ENCODE measurements at regions not wholly inside any gene's neighbourhood (a gene's known extent, or its start where the extent isn't known, plus 50 kb on each side); places are given as distances from the start of the nearest gene placed in this dataset.
A peak's percentile ranks its signal among the peaks of the same experiment; 100 is the strongest.

DNA sequence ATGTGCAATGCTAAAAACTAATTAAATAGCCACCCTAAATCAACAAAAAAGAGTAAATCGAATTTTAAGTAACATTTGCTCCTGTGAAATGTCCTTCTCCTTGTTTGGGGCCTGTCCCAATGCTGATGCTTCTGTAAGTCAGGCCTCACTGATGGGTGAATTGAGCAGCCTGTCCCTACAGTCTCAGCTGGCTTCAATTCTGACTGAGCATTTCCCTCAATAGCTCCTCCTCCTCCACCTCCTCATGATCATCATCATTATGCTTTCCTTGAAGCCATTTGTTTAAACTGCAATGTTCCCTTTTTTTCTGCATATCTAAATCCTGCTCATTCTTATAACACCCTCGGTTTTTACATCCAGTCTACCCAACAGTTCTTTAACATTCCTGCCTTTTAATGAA lies 137.2 kb upstream of the CELF4 start:
- TF ChIP-seq, protein P1, sequence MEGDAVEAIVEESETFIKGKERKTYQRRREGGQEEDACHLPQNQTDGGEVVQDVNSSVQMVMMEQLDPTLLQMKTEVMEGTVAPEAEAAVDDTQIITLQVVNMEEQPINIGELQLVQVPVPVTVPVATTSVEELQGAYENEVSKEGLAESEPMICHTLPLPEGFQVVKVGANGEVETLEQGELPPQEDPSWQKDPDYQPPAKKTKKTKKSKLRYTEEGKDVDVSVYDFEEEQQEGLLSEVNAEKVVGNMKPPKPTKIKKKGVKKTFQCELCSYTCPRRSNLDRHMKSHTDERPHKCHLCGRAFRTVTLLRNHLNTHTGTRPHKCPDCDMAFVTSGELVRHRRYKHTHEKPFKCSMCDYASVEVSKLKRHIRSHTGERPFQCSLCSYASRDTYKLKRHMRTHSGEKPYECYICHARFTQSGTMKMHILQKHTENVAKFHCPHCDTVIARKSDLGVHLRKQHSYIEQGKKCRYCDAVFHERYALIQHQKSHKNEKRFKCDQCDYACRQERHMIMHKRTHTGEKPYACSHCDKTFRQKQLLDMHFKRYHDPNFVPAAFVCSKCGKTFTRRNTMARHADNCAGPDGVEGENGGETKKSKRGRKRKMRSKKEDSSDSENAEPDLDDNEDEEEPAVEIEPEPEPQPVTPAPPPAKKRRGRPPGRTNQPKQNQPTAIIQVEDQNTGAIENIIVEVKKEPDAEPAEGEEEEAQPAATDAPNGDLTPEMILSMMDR (IDR thresholded peaks at IDR 0.05), result no peak
- no peak for TF ChIP-seq POLR2A (IDR thresholded peaks at IDR 0.05)
- no peak for TF ChIP-seq EP300 (IDR thresholded peaks at IDR 0.05)
- 55 to 66% methylated on average over 2 of the region's 2 CpGs for WGBS, 2 donors
- Histone ChIP-seq H3K4me1 (no peaks in the 10 kb centered on the region), H3K9me3 (no peaks in the 10 kb centered on the region), H3K27ac (no peak overlapping the region), H3K4me3 (no peak overlapping the region), H3K27me3 (no peaks in the 10 kb centered on the region), H3K36me3 (no peaks in the 10 kb centered on the region)
- DNase-seq (ENCODE audit: low spot score in 2 of 2), result no peak

DNA sequence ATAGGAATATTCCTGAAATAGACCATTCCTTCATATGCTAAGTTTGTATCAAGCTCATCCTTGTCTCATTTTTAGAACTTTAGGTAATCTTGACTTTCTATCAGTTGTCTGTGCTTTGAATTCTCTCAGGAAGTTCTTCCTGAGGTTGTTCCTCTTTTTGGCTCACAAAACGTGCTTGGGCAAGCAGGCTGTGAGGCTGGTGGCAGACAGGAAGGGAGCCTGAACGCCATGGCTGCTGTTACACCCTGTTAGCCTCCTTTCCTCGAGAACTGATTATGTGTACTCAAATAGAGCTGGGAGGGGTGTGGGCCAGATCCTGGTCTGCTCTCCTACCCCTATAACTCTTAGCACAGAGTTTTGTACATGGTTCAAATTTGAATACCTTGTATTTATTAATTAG lies 136.4 kb upstream of the CELF4 start:
- Histone ChIP-seq H3K4me3 (no peak overlapping the region), H3K27ac (no peak overlapping the region), H3K27me3 (no peaks in the 10 kb centered on the region), H3K36me3 (no peaks in the 10 kb centered on the region), H3K9me3 (no peaks in the 10 kb centered on the region), H3K4me1 (no peaks in the 10 kb centered on the region)
- peak in 1 of 2 donors; percentile 10 for DNase-seq (ENCODE audit: low spot score in 2 of 2)
- TF ChIP-seq POLR2A (IDR thresholded peaks at IDR 0.05) (no peak), EP300 (IDR thresholded peaks at IDR 0.05) (no peak)
- TF ChIP-seq, protein P1 (IDR thresholded peaks at IDR 0.05), result no peak
- WGBS, 2 donors, result 62 to 68% methylated on average over 3 of the region's 3 CpGs

DNA sequence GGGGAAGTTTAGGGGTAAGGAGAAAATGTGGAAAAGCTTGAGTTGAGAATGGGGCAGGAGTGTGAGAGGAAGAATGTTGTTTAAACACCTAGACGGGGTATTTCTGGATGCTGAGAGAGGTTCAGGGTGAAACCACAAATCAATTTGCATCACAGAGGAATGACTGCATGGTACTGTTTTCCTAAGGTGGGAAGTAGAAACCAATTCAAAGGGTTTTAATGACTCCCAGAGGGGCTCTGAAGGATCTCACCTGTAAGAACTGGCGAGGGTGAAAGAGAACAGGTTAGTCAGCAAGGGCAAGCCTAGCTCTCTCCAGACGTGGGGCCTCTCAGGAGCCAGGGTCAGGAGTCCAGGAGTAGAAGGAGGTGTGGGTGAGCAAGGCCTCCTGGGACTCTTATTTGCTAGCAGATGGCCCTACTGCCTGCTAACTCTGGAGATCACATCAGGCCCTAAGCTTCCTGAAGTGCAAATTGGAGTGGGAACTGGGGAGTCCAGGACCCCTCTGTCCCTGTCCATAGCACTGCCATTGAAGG lies 133.0 kb upstream of the CELF4 start:
- WGBS, 2 donors, result 34 to 37% methylated on average over 3 of the region's 3 CpGs
- Histone ChIP-seq H3K9me3 (peaks cover 0 to 9% (median 0%) of the 10 kb centered on the region in 4 donors), H3K4me1 (no peaks in the 10 kb centered on the region), H3K27me3 (no peaks in the 10 kb centered on the region), H3K36me3 (no peaks in the 10 kb centered on the region), H3K4me3 (no peak overlapping the region), H3K27ac (no peak overlapping the region)
- no peak for DNase-seq (ENCODE audit: low spot score in 2 of 2)
- TF ChIP-seq POLR2A (IDR thresholded peaks at IDR 0.05), result no peak
- TF ChIP-seq EP300 (IDR thresholded peaks at IDR 0.05), result no peak
- TF ChIP-seq, protein P1 (IDR thresholded peaks at IDR 0.05), result no peak

DNA sequence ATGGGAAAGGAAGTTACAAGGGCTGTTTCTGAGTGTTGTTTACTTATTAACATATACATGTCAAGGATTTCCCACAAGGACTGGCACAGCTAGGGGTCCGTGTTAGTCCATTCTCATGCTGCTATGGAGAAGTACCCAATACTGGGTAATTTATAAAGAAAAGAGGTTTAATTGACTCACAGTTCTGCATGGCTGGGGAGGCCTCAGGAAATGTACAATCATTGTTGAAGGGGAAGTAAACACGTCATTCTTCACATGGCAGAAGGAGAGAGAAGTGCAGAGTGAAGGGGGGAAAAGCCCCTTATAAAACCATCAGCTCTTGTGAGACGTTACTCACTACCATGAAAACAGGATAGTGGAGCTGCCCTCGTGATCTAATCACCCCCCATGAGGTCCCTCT lies 128.9 kb upstream of the CELF4 start:
- Histone ChIP-seq H3K4me1 (no peaks in the 10 kb centered on the region), H3K27ac (no peak overlapping the region), H3K27me3 (no peaks in the 10 kb centered on the region), H3K4me3 (no peak overlapping the region), H3K9me3 (peaks cover 0 to 9% (median 0%) of the 10 kb centered on the region in 4 donors), H3K36me3 (no peaks in the 10 kb centered on the region)
- DNase-seq (ENCODE audit: low spot score in 2 of 2), result no peak
- TF ChIP-seq POLR2A (IDR thresholded peaks at IDR 0.05), result no peak
- 26 to 29% methylated on average over 4 of the region's 4 CpGs for WGBS, 2 donors

DNA sequence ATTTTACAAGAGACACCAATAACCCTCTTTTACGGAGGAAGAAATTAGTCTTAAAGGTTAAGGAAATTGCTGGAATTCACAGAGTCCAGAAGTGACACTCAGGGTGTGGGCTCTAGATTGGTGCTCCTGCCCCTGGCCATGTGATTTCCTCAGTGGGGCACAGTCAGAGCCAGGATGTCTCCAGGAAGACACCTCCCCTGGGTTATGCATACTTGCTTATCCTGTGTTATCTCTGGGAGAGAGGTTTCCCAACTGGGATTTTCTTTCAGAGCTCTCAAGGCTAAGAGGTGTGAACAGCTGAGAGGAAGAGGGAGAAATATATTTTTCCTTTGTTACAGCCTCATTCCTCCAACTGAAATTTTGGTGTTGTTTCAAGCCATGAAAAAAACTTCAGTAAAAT lies 125.6 kb upstream of the CELF4 start:
- H3K4me1 ChIP-seq, result no peaks in the 10 kb centered on the region
- no peak for DNase-seq (ENCODE audit: low spot score in 2 of 2)
- WGBS, 2 donors, result 74 to 93% methylated on average over 1 of the region's 1 CpG
- TF ChIP-seq POLR2A (IDR thresholded peaks at IDR 0.05) (no peak), EP300 (IDR thresholded peaks at IDR 0.05) (no peak)
- TF ChIP-seq, protein P1 (IDR thresholded peaks at IDR 0.05), result no peak
- no peaks in the 10 kb centered on the region for H3K27me3 ChIP-seq
- no peaks in the 10 kb centered on the region for H3K36me3 ChIP-seq
- peaks cover 0 to 9% (median 0%) of the 10 kb centered on the region in 4 donors for H3K9me3 ChIP-seq
- H3K27ac ChIP-seq, result no peak overlapping the region
- no peak overlapping the region for H3K4me3 ChIP-seq

DNA sequence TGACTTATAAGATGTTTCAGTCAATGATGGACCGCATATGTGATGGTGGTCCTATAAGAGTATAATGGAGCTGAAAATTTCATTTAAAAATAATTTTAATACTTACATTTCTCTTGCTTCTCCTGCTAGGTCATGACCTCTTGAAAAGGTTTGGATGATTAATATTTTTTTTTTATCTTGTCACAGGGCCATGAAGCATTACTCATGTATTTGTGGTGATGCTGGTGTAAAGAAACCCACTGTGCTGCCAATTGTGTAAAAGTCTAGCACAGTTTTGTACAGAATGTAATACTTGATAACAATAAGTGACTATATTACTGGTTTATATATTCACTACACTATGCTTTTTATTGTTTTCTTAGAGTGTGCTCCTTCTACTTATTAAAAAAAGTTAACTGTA lies 124.2 kb upstream of the CELF4 start:
- DNase-seq (ENCODE audit: low spot score in 2 of 2), result no peak
- 96 to 98% methylated on average over 1 of the region's 1 CpG for WGBS, 2 donors
- Histone ChIP-seq H3K36me3 (no peaks in the 10 kb centered on the region), H3K27me3 (no peaks in the 10 kb centered on the region), H3K27ac (no peak overlapping the region), H3K9me3 (peaks cover 0 to 8% (median 0%) of the 10 kb centered on the region in 4 donors), H3K4me3 (no peak overlapping the region), H3K4me1 (no peaks in the 10 kb centered on the region)
- no peak for TF ChIP-seq EP300 (IDR thresholded peaks at IDR 0.05)
- TF ChIP-seq, protein P1 (IDR thresholded peaks at IDR 0.05), result no peak
- no peak for TF ChIP-seq POLR2A (IDR thresholded peaks at IDR 0.05)
